Karpas-422 (cell line): ENCODE measurements at regions not wholly inside any gene's neighbourhood (a gene's known extent, or its start where the extent isn't known, plus 50 kb on each side); places are given as distances from the start of the nearest gene placed in this dataset.

Experiments used
- DNase-seq: peaks from one replicate; pipeline ENCODE4 v3.0.0-alpha.2; 2015
- H2AFZ ChIP-seq: fragments of 200-600 bp; sonication (generic); 2 replicates; pipeline ENCODE4 v1.6.1; 2014; ENCODE audit warnings: antibody characterized with exemption, low read length, mixed read lengths
- H3K27ac ChIP-seq: fragments of 200-600 bp; sonication (generic); 2 replicates; pipeline ENCODE4 v1.5.1; 2014; ENCODE audit warnings: mild to moderate bottlenecking, low read length, moderate library complexity
- H3K27me3 ChIP-seq: fragments of 200-600 bp; sonication (generic); 2 replicates; pipeline ENCODE4 v1.6.1; 2014; ENCODE audit warnings: low read length, mixed read lengths
- H3K36me3 ChIP-seq: fragments of 200-600 bp; sonication (generic); 2 replicates; pipeline ENCODE4 v1.6.1; 2014; ENCODE audit warnings: low read length, mixed read lengths; ENCODE audit not compliant: insufficient read depth
- H3K4me1 ChIP-seq: fragments of 200-600 bp; sonication (generic); 2 replicates; pipeline ENCODE4 v1.6.1; 2014; ENCODE audit warnings: mild to moderate bottlenecking, low read length, mixed read lengths
- H3K4me2 ChIP-seq: fragments of 200-600 bp; sonication (generic); 2 replicates; pipeline ENCODE4 v1.6.1; 2014; ENCODE audit warnings: low read length, low read depth, mild to moderate bottlenecking; ENCODE audit not compliant: poor library complexity, severe bottlenecking
- H3K4me3 ChIP-seq: fragments of 200-600 bp; sonication (generic); 2 replicates; pipeline ENCODE4 v1.5.1; 2014; ENCODE audit warnings: mild to moderate bottlenecking, antibody characterized with exemption, low read length, mixed read lengths
- H3K79me2 ChIP-seq: fragments of 200-600 bp; sonication (generic); 2 replicates; pipeline ENCODE4 v1.6.1; 2014; ENCODE audit warnings: mild to moderate bottlenecking, low read length, mixed read lengths
- H3K9ac ChIP-seq: fragments of 200-600 bp; sonication (generic); 2 replicates; pipeline ENCODE4 v1.6.0; 2014; ENCODE audit warnings: low read length
- H3K9me2 ChIP-seq: fragments of 200-600 bp; sonication (generic), shearing (Covaris generic); replicated peaks from 2 replicates; pipeline ENCODE4 v1.6.0; 2014; ENCODE audit warnings: mild to moderate bottlenecking, low read length, moderate library complexity; ENCODE audit not compliant: insufficient read depth
- H3K9me3 ChIP-seq: fragments of 300-700, 200-600 bp; sonication (generic); 2 replicates; pipeline ENCODE4 v1.6.1; 2014; ENCODE audit warnings: low read length, mixed read lengths
- H4K20me1 ChIP-seq: fragments of 200-600 bp; sonication (generic); 2 replicates; pipeline ENCODE4 v1.6.1; 2014; ENCODE audit warnings: mild to moderate bottlenecking, antibody characterized with exemption, low read length, low read depth; ENCODE audit not compliant: insufficient read depth

- Histone ChIP-seq H3K4me1 (no peaks in the 10 kb centered on the region), H3K4me2 (no peak overlapping the region), H3K79me2 (no peaks in the 10 kb centered on the region), H3K27me3 (no peaks in the 10 kb centered on the region), H3K9me2 (no peaks in the 10 kb centered on the region), H2AFZ (no peak overlapping the region), H3K9ac (no peak overlapping the region), H3K27ac (no peak overlapping the region), H4K20me1 (no peaks in the 10 kb centered on the region), H3K9me3 (no peaks in the 10 kb centered on the region), H3K4me3 (no peak overlapping the region), H3K36me3 (no peaks in the 10 kb centered on the region)
- no peak for DNase-seq
Observed at GRCh38 chr2:48124592-48124991, 189.9 kb upstream of the FOXN2 start.

GRCh38 chr2:48126162-48126561 is 188.3 kb upstream of the FOXN2 start:
- no peak overlapping the region for H3K4me3 ChIP-seq
- no peak overlapping the region for H3K9ac ChIP-seq
- H3K27me3 ChIP-seq = no peaks in the 10 kb centered on the region
- H3K27ac ChIP-seq = no peak overlapping the region
- no peak overlapping the region for H3K4me2 ChIP-seq
- no peak overlapping the region for H2AFZ ChIP-seq
- H3K36me3 ChIP-seq = no peaks in the 10 kb centered on the region
- H3K4me1 ChIP-seq = no peaks in the 10 kb centered on the region
- no peaks in the 10 kb centered on the region for H3K9me3 ChIP-seq
- H4K20me1 ChIP-seq = no peaks in the 10 kb centered on the region
- no peaks in the 10 kb centered on the region for H3K79me2 ChIP-seq
- no peak for DNase-seq
- H3K9me2 ChIP-seq = no peaks in the 10 kb centered on the region

GRCh38 chr2:48127612-48128191 is 186.8 kb upstream of the FOXN2 start:
- DNase-seq = no peak
- no peaks in the 10 kb centered on the region for H3K27me3 ChIP-seq
- H3K79me2 ChIP-seq = no peaks in the 10 kb centered on the region
- no peaks in the 10 kb centered on the region for H3K36me3 ChIP-seq
- H3K4me2 ChIP-seq = no peak overlapping the region
- no peak overlapping the region for H3K4me3 ChIP-seq
- H3K9me3 ChIP-seq = no peaks in the 10 kb centered on the region
- no peak overlapping the region for H3K9ac ChIP-seq
- no peak overlapping the region for H2AFZ ChIP-seq
- no peaks in the 10 kb centered on the region for H3K9me2 ChIP-seq
- no peak overlapping the region for H3K27ac ChIP-seq
- H3K4me1 ChIP-seq = no peaks in the 10 kb centered on the region
- no peaks in the 10 kb centered on the region for H4K20me1 ChIP-seq

GRCh38 chr2:48129293-48129950 is 185.1 kb upstream of the FOXN2 start:
- no peaks in the 10 kb centered on the region for H3K79me2 ChIP-seq
- no peaks in the 10 kb centered on the region for H3K27me3 ChIP-seq
- no peaks in the 10 kb centered on the region for H3K9me2 ChIP-seq
- DNase-seq = no peak
- no peaks in the 10 kb centered on the region for H4K20me1 ChIP-seq
- H2AFZ ChIP-seq = no peak overlapping the region
- no peaks in the 10 kb centered on the region for H3K36me3 ChIP-seq
- H3K4me2 ChIP-seq = no peak overlapping the region
- H3K4me1 ChIP-seq = no peaks in the 10 kb centered on the region
- H3K27ac ChIP-seq = no peak overlapping the region
- H3K4me3 ChIP-seq = no peak overlapping the region
- H3K9me3 ChIP-seq = no peaks in the 10 kb centered on the region
- no peak overlapping the region for H3K9ac ChIP-seq

- no peak overlapping the region for H3K4me3 ChIP-seq
- no peaks in the 10 kb centered on the region for H3K36me3 ChIP-seq
- H4K20me1 ChIP-seq = no peaks in the 10 kb centered on the region
- no peak overlapping the region for H3K4me2 ChIP-seq
- no peak overlapping the region for H3K9ac ChIP-seq
- DNase-seq = no peak
- no peak overlapping the region for H3K27ac ChIP-seq
- no peaks in the 10 kb centered on the region for H3K9me2 ChIP-seq
- H3K9me3 ChIP-seq = no peaks in the 10 kb centered on the region
- H3K79me2 ChIP-seq = no peaks in the 10 kb centered on the region
- no peak overlapping the region for H2AFZ ChIP-seq
- no peaks in the 10 kb centered on the region for H3K27me3 ChIP-seq
- no peaks in the 10 kb centered on the region for H3K4me1 ChIP-seq
Observed at GRCh38 chr2:48131539-48132270, 182.8 kb upstream of the FOXN2 start.

GRCh38 chr2:48132271-48132625 is 182.2 kb upstream of the FOXN2 start:
- Histone ChIP-seq H3K4me1 (no peaks in the 10 kb centered on the region), H3K36me3 (no peaks in the 10 kb centered on the region), H3K27me3 (no peaks in the 10 kb centered on the region), H2AFZ (no peak overlapping the region), H3K27ac (no peak overlapping the region), H4K20me1 (no peaks in the 10 kb centered on the region), H3K9me2 (no peaks in the 10 kb centered on the region), H3K4me3 (no peak overlapping the region), H3K4me2 (no peak overlapping the region), H3K9ac (no peak overlapping the region), H3K9me3 (no peaks in the 10 kb centered on the region), H3K79me2 (no peaks in the 10 kb centered on the region)
- no peak for DNase-seq

GRCh38 chr2:48134704-48135103 is 179.8 kb upstream of the FOXN2 start:
- Histone ChIP-seq H3K36me3 (no peaks in the 10 kb centered on the region), H3K9me2 (no peaks in the 10 kb centered on the region), H3K9ac (no peak overlapping the region), H4K20me1 (no peaks in the 10 kb centered on the region), H3K4me2 (no peak overlapping the region), H3K27me3 (no peaks in the 10 kb centered on the region), H3K27ac (no peak overlapping the region), H3K4me3 (no peak overlapping the region), H3K9me3 (no peaks in the 10 kb centered on the region), H3K79me2 (no peaks in the 10 kb centered on the region), H3K4me1 (no peaks in the 10 kb centered on the region), H2AFZ (no peak overlapping the region)
- DNase-seq = no peak

- no peak for DNase-seq
- H3K9me2 ChIP-seq = no peaks in the 10 kb centered on the region
- no peak overlapping the region for H3K4me2 ChIP-seq
Observed at GRCh38 chr2:48135797-48136196, 178.7 kb upstream of the FOXN2 start.

More at GRCh38 chr2:48135797-48136196, 178.7 kb upstream of the FOXN2 start:
- Histone ChIP-seq H3K9me3 (no peaks in the 10 kb centered on the region), H3K4me3 (no peak overlapping the region), H3K36me3 (no peaks in the 10 kb centered on the region), H3K4me1 (no peaks in the 10 kb centered on the region), H2AFZ (no peak overlapping the region), H3K79me2 (no peaks in the 10 kb centered on the region), H3K27ac (no peak overlapping the region), H3K27me3 (no peaks in the 10 kb centered on the region), H4K20me1 (no peaks in the 10 kb centered on the region), H3K9ac (no peak overlapping the region)
